ENCODE measurements at regions not wholly inside any gene's neighbourhood (a gene's known extent, or its start where the extent isn't known, plus 50 kb on each side); places are given as distances from the start of the nearest gene placed in this dataset.
A peak's percentile ranks its signal among the peaks of the same experiment; 100 is the strongest.

DNA sequence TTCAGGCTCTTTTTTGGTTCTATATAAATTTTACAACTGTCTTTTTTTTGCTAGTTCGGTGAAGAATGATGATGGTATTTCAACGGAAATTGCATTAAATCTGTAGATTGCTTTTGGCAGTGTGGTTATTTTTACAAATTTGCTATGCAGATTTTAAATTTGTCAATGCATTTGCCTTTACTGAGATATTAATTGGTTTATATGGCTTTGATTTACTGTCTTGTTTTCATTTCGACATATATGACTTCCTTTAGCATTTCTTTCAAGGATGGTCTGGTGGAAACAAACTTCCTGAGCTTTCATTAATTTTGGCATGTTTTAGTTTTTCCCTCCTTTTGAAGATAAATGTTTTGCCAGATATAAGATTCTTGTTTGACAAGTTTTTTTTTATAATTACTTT, 1522.5 kb upstream of the PRMT6 start:
- H3K27ac ChIP-seq: no peak overlapping the region
- TF ChIP-seq ZFX (IDR thresholded peaks at IDR 0.05; ENCODE audit: borderline replicate concordance) (no peak), CTCF (IDR thresholded peaks at IDR 0.05) (no peak)

- H3K27ac ChIP-seq: no peak overlapping the region
- TF ChIP-seq ZFX (IDR thresholded peaks at IDR 0.05; ENCODE audit: borderline replicate concordance) (no peak), CTCF (IDR thresholded peaks at IDR 0.05) (no peak)
These were observed 1512.0 kb upstream of the PRMT6 start for GRCh38 chr1:105544475-105544874.

DNA sequence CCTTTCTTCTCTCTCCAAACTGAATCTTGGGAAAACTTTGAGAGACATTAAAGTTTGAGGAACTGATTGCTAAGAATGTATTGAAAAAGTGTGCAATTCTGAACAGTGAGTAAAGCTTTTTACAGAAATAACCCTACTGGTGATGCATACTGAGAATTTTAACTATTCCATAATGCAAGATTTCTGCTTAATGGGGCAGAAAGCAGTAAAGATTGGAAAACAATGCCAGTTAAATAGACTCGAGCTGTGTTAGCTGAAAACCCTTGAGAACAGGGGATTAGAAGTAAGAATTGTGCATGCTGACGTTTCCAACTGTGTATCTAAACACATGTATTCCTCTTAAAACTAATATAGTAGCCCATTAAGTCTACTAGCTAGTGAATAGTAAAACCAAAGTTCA, 1500.2 kb upstream of the PRMT6 start:
- no peak for TF ChIP-seq CTCF (IDR thresholded peaks at IDR 0.05)
- no peak for TF ChIP-seq ZFX (IDR thresholded peaks at IDR 0.05; ENCODE audit: borderline replicate concordance)

DNA sequence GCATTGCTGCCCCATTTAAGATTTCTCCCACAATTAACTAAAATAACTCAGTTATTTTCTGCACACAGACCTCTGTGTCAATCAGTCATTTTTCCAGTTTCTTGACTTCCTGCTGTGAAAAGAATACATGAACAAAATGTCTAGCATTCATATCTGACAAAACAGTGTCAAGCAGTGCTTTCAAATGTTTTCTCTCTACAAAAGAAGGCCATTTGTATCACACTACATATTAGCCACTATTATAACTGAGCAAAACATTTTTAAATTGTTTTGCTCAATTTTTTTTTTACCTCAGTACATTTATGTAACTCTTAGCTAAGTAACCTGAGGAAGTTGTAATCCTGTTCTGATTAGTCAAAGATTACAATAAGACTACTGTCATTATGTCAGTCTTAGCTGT, 1498.5 kb upstream of the PRMT6 start:
- no peak overlapping the region for H3K27ac ChIP-seq
- TF ChIP-seq CTCF (IDR thresholded peaks at IDR 0.05) (no peak), ZFX (IDR thresholded peaks at IDR 0.05; ENCODE audit: borderline replicate concordance) (no peak)

More for the DNA sequence above, 1500.2 kb upstream of the PRMT6 start:
- peak overlapping the region; percentile 5; the same call in 1 of the 2 replicates for H3K27ac ChIP-seq

GRCh38 chr1:105565006-105565405, 1491.5 kb upstream of the PRMT6 start:
- TF ChIP-seq ZFX (IDR thresholded peaks at IDR 0.05; ENCODE audit: borderline replicate concordance) (no peak), CTCF (IDR thresholded peaks at IDR 0.05) (no peak)
- no peak overlapping the region for H3K27ac ChIP-seq

DNA sequence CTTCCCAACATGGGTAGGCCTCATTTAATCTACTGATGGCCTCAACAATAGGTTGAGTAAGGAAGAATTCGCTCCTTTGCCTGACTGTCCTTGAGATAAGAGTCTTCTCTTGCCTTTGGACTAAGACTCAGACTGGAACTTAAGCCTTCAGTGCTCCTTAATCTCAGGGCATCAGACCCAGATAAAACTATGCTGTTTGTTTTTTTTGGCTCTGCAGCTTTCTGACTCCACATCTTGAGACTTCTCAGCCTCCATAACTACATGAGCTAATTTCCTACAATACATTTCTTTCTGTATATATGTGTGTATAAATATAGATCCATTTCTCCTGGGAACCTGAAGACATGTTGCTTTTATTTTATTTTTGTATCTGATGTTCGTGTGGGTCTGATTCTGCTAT, 1470.7 kb upstream of the PRMT6 start:
- no peak for TF ChIP-seq ZFX (IDR thresholded peaks at IDR 0.05; ENCODE audit: borderline replicate concordance)
- no peak for TF ChIP-seq CTCF (IDR thresholded peaks at IDR 0.05)
- H3K27ac ChIP-seq: no peak overlapping the region

GRCh38 chr1:105591681-105592080, 1464.8 kb upstream of the PRMT6 start:
- no peak for TF ChIP-seq ZFX (IDR thresholded peaks at IDR 0.05; ENCODE audit: borderline replicate concordance)
- no peak for TF ChIP-seq CTCF (IDR thresholded peaks at IDR 0.05)
- H3K27ac ChIP-seq: no peak overlapping the region
